AG09319 (cell line): ENCODE measurements at regions not wholly inside any gene's neighbourhood (a gene's known extent, or its start where the extent isn't known, plus 50 kb on each side); places are given as distances from the start of the nearest gene placed in this dataset.

Experiments used
- DNase-seq: peaks from one replicate; pipeline ENCODE4 v3.0.0-alpha.2; 2010; ENCODE audit warnings: low read depth; ENCODE audit errors: extremely low read depth
- CTCF ChIP-seq: IDR thresholded peaks from 2 replicates; pipeline ENCODE4 v1.5.1; 2011; ENCODE audit warnings: low read depth, mild to moderate bottlenecking, inconsistent platforms, low read length, moderate library complexity

GRCh38 chr4:123479944-123480343 is 83.3 kb downstream of the SPRY1 start:
- no peak for DNase-seq
- TF ChIP-seq CTCF = no peak

GRCh38 chr4:123480706-123481418 is 84.3 kb downstream of the SPRY1 start:
- TF ChIP-seq CTCF = no peak
- no peak for DNase-seq

GRCh38 chr4:123481717-123482116 is 85.1 kb downstream of the SPRY1 start:
- no peak for DNase-seq
- TF ChIP-seq CTCF = no peak

- no peak for DNase-seq
- TF ChIP-seq CTCF = no peak
These were observed 87.8 kb downstream of the SPRY1 start for GRCh38 chr4:123484291-123484926.

GRCh38 chr4:123485601-123486000 is 89.0 kb downstream of the SPRY1 start:
- no peak for TF ChIP-seq CTCF
- no peak for DNase-seq

GRCh38 chr4:123488916-123489315 is 92.3 kb downstream of the SPRY1 start:
- no peak for DNase-seq

More at GRCh38 chr4:123488916-123489315, 92.3 kb downstream of the SPRY1 start:
- no peak for TF ChIP-seq CTCF
